ENCODE measurements at regions not wholly inside any gene's neighbourhood (a gene's known extent, or its start where the extent isn't known, plus 50 kb on each side); places are given as distances from the start of the nearest gene placed in this dataset.

GRCh38 chr2:187056416-187057334, 207.7 kb upstream of the ZSWIM2 start (continued):
- TF ChIP-seq CREB3L1 (IDR thresholded peaks at IDR 0.05; ENCODE audit: borderline replicate concordance, low read depth), result no peak

- no peak for TF ChIP-seq SETDB1 (IDR thresholded peaks at IDR 0.05; ENCODE audit: low read length)
- TF ChIP-seq ZBTB12 (CRISPR knock-in tag; IDR thresholded peaks at IDR 0.05), result no peak
- TF ChIP-seq NFIX (CRISPR knock-in tag; IDR thresholded peaks at IDR 0.05; ENCODE audit: low read depth), result peak; percentile 56; the same call in 1 of the 2 replicates
- no peak for TF ChIP-seq FOS (IDR thresholded peaks at IDR 0.05; ENCODE audit: extremely low read depth, insufficient read length)
- TF ChIP-seq CEBPB (tag; IDR thresholded peaks at IDR 0.05), result peak; percentile 78
- TF ChIP-seq CEBPG (CRISPR knock-in tag; IDR thresholded peaks at IDR 0.05), result no peak
- TF ChIP-seq CEBPG (tag; conservative IDR thresholded peaks at IDR 0.05 in 1 of 2, IDR thresholded peaks at IDR 0.05 in 1 of 2), result peak in 1 of 2 experiments; percentile 8; a peak in 1 of 4 replicates
- TF ChIP-seq GATAD2B (IDR thresholded peaks at IDR 0.05; ENCODE audit: borderline replicate concordance), result no peak
- TF ChIP-seq MTF1 (CRISPR knock-in tag; IDR thresholded peaks at IDR 0.05; ENCODE audit: borderline replicate concordance), result no peak
- no peak for TF ChIP-seq MNT (conservative IDR thresholded peaks at IDR 0.05)
- TF ChIP-seq NFIC (IDR thresholded peaks at IDR 0.05), result peak; percentile 91
- Histone ChIP-seq H3K36me3 (ENCODE audit: control insufficient read depth, insufficient read depth, low read length) (no peaks in the 10 kb centered on the region), H3K9me1 (ENCODE audit: control insufficient read depth, insufficient read depth, low read length) (no peaks in the 10 kb centered on the region), H2AFZ (ENCODE audit: low read depth, low read length) (no peak overlapping the region), H3K4me3 (no peak overlapping the region), H3K4me1 (replicated peaks in 1 of 2; ENCODE audit: control insufficient read depth in 2 of 2, insufficient read depth in 2 of 2, low read length in 2 of 2) (no peaks in the 10 kb centered on the region), H3K9me3 (replicated peaks; ENCODE audit: control insufficient read depth, insufficient read depth, low read depth, low read length) (0 out of 2 replicates have a peak, but pooled peaks cover 1% of the 10 kb centered on the region), H3K27ac (ENCODE audit: extremely low read depth, low read depth, low read length) (no peak overlapping the region), H4K20me1 (replicated peaks; ENCODE audit: control insufficient read depth, insufficient read depth, low read length) (no peaks in the 10 kb centered on the region), H3K9ac (ENCODE audit: insufficient read depth in 1 of 2, low read depth in 2 of 2, low read length in 2 of 2) (no peak overlapping the region), H3K79me2 (ENCODE audit: control insufficient read depth, insufficient read depth, low read length) (no peaks in the 10 kb centered on the region), H3K27me3 (ENCODE audit: control insufficient read depth in 2 of 2, insufficient read depth in 2 of 2, low read length in 2 of 2) (no peaks in the 10 kb centered on the region), H3K4me2 (ENCODE audit: insufficient read depth, low read length) (no peak overlapping the region)
- WGBS (ENCODE audit: insufficient coverage, low coverage, missing lambda C conversion rate), result 7% methylated on average over 1 of the region's 1 CpG
- ChIA-PET CTCF (ENCODE audit: low intra/inter-chr PET ratio) (no interaction called here), POLR2A (no interaction called here)
- BruUV-seq (replicated peaks), result no TSS peak
- in situ Hi-C loops (cut with MboI), result no loop called here
- intact Hi-C loops (cut with micrococcal nuclease), result no loop called here
- FAIRE-seq (no peak), ATAC-seq (peak; percentile 47), DNase-seq (ENCODE audit: extremely low read depth in 1 of 4, low spot score in 3 of 4) (peak in 2 of 4 experiments; percentile 11 to 55)
These were observed 206.5 kb upstream of the ZSWIM2 start for GRCh38 chr2:187055463-187055862.

Data from K562 (cell line).